NOMO-1 (cell line): ENCODE measurements at regions not wholly inside any gene's neighbourhood (a gene's known extent, or its start where the extent isn't known, plus 50 kb on each side); places are given as distances from the start of the nearest gene placed in this dataset.

Source experiments
- DNase-seq, 2 experiments: peaks; one replicate each; lab custom pipeline; 2025; ENCODE audit not compliant: unreplicated experiment in 2 of 2; lab: John Stamatoyannopoulos, UW

- no peak for DNase-seq
Observed at GRCh38 chr10:128971374-128972035, 495.5 kb upstream of the MGMT start.

- DNase-seq = no peak
Observed at GRCh38 chr10:128972036-128972405, 495.0 kb upstream of the MGMT start.

- DNase-seq = no peak
Observed at GRCh38 chr10:128973221-128973620, 493.8 kb upstream of the MGMT start.

GRCh38 chr10:128976856-128977255, 490.2 kb upstream of the MGMT start:
- no peak for DNase-seq

GRCh38 chr10:128978211-128978610, 488.8 kb upstream of the MGMT start:
- DNase-seq = no peak

GRCh38 chr10:128979405-128979804, 487.6 kb upstream of the MGMT start:
- no peak for DNase-seq

- DNase-seq = no peak
Observed at GRCh38 chr10:128981251-128981650, 485.8 kb upstream of the MGMT start.

GRCh38 chr10:128981881-128982615, 485.0 kb upstream of the MGMT start:
- no peak for DNase-seq

GRCh38 chr10:128982616-128982915, 484.5 kb upstream of the MGMT start:
- no peak for DNase-seq

- no peak for DNase-seq
Observed at GRCh38 chr10:128985036-128985435, 482.0 kb upstream of the MGMT start.

- no peak for DNase-seq
Observed at GRCh38 chr10:128990986-128991385, 476.1 kb upstream of the MGMT start.

- DNase-seq = no peak
Observed at GRCh38 chr10:128992770-128993169, 474.3 kb upstream of the MGMT start.

- DNase-seq = no peak
Observed at GRCh38 chr10:128993443-128993842, 473.6 kb upstream of the MGMT start.

GRCh38 chr10:128993911-128994538, 473.0 kb upstream of the MGMT start:
- no peak for DNase-seq

- DNase-seq = no peak
Observed at GRCh38 chr10:128994598-128995143, 472.4 kb upstream of the MGMT start.

- no peak for DNase-seq
Observed at GRCh38 chr10:128995676-128996075, 471.4 kb upstream of the MGMT start.

- DNase-seq = no peak
Observed at GRCh38 chr10:128996092-128996491, 470.9 kb upstream of the MGMT start.

- no peak for DNase-seq
Observed at GRCh38 chr10:128998101-128998805, 468.8 kb upstream of the MGMT start.

GRCh38 chr10:129004398-129004797, 462.6 kb upstream of the MGMT start:
- no peak for DNase-seq

GRCh38 chr10:129005080-129005479, 462.0 kb upstream of the MGMT start:
- no peak for DNase-seq

GRCh38 chr10:129005804-129006203, 461.2 kb upstream of the MGMT start:
- no peak for DNase-seq
